Neural cell (in vitro differentiated cells): ENCODE measurements at regions not wholly inside any gene's neighbourhood (a gene's known extent, or its start where the extent isn't known, plus 50 kb on each side); places are given as distances from the start of the nearest gene placed in this dataset.

ENCODE experiments used
- CTCF ChIP-seq: fragments of 450-650 bp; IDR thresholded peaks from 2 replicates; pipeline ENCODE4 v1.5.1; 2014; ENCODE audit warnings: antibody characterized with exemption, mild to moderate bottlenecking, moderate library complexity; ENCODE audit not compliant: poor library complexity, severe bottlenecking
- EP300 ChIP-seq: fragments of 450-650 bp; conservative IDR thresholded peaks from 2 replicates; pipeline ENCODE4 v1.6.1; 2014; ENCODE audit warnings: antibody characterized with exemption, mild to moderate bottlenecking, moderate library complexity; ENCODE audit not compliant: poor library complexity, severe bottlenecking
- MXI1 ChIP-seq: fragments of 450-650 bp; conservative IDR thresholded peaks from 2 replicates; pipeline ENCODE4 v1.6.1; 2014; ENCODE audit warnings: antibody characterized with exemption, mild to moderate bottlenecking; ENCODE audit not compliant: poor library complexity, severe bottlenecking
- RAD21 ChIP-seq: fragments of 450-650 bp; conservative IDR thresholded peaks from 2 replicates; pipeline ENCODE4 v1.6.1; 2014; ENCODE audit warnings: antibody characterized with exemption, mild to moderate bottlenecking, moderate library complexity
- SMC3 ChIP-seq: fragments of 450-650 bp; conservative IDR thresholded peaks from 2 replicates; pipeline ENCODE4 v1.6.1; 2014; ENCODE audit warnings: antibody characterized with exemption, mild to moderate bottlenecking, moderate library complexity; ENCODE audit not compliant: poor library complexity

DNA sequence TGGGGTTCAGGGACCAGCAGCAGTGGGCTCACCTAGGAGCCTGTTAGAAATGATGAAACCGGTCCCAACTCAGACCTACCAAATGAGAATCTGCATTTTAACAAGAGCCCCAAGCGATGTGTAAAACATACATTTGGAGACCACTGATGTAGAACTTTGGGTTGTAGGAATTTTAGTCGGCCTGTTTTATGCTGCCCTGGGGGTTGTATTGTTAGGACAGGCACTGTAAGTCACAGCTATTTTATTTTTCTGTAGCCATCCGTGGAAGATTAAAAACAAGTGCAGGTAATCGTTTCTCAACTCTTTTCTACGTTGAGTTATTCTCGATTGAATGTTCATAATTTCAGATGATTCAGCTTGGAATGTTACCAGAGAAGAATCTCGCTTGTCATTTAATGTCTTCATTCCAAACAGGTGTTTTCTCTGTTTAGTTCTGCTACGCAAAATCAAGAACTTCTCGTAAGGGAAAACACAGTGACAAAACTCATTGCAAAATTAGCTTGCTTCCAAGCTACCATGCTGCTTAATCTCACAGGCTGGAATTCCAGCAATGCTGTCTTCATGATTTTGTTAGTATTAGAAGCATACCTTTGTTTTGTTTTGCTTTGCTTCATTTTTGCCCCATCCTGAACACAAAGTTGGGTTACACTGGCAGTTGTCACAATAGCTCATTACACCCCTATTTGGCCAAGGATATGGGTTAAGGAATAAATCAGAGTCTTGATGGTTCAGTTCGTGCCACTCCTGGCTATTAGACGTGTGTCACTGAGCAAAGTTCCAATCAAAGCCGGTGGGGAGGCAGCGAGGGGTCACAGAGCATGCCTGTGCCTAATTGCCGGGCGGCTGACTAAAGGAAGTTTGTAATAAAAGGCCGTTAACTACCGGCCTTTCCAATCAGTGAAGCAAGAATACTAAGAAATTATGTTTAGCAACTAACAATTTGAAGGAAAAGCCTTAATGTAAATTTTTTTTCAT, 676.9 kb downstream of the GATA3 start:
- TF ChIP-seq CTCF (no peak), MXI1 (no peak), RAD21 (no peak), SMC3 (no peak), EP300 (no peak)
